ENCODE measurements at regions not wholly inside any gene's neighbourhood (a gene's known extent, or its start where the extent isn't known, plus 50 kb on each side); places are given as distances from the start of the nearest gene placed in this dataset.
A peak's percentile ranks its signal among the peaks of the same experiment; 100 is the strongest.

GRCh38 chr10:128851726-128852125 is 615.3 kb upstream of the MGMT start:
- no peaks in the 10 kb centered on the region for H3K27me3 ChIP-seq (ENCODE audit: insufficient read depth in 3 of 3, low read length in 2 of 3)
- ATAC-seq (no peak), DNase-seq (no peak)
- no peak overlapping the region for H3K4me3 ChIP-seq
- H3K9me3 ChIP-seq = no peaks in the 10 kb centered on the region
- no peak for TF ChIP-seq CTCF (IDR thresholded peaks at IDR 0.05)
- no peak overlapping the region for H3K27ac ChIP-seq
- intact Hi-C loops (cut with DNase I) = loop anchor here in 1 of 2 donors (10.0 kb wide), 1 partner anchor 217 kb away; no protein-coding TSS in a partner anchor
- peaks cover 3% of the 10 kb centered on the region for H3K4me1 ChIP-seq
- WGBS, 3 donors = 66 to 72% (median 68%) methylated on average over 7 of the region's 7 CpGs
- H3K36me3 ChIP-seq (ENCODE audit: insufficient read depth in 1 of 2, low read depth in 1 of 2) = no peaks in the 10 kb centered on the region

- Histone ChIP-seq H3K4me1 (peaks cover 3% of the 10 kb centered on the region), H3K27me3 (ENCODE audit: insufficient read depth in 3 of 3, low read length in 2 of 3) (no peaks in the 10 kb centered on the region), H3K36me3 (ENCODE audit: insufficient read depth in 1 of 2, low read depth in 1 of 2) (no peaks in the 10 kb centered on the region), H3K9me3 (no peaks in the 10 kb centered on the region), H3K4me3 (no peak overlapping the region), H3K27ac (no peak overlapping the region)
- ATAC-seq (no peak), DNase-seq (no peak)
- 94 to 95% (median 94%) methylated on average over 11 of the region's 11 CpGs for WGBS, 3 donors
- no peak for TF ChIP-seq CTCF (IDR thresholded peaks at IDR 0.05)
- intact Hi-C loops (cut with DNase I) = loop anchor here in 1 of 2 donors (10.0 kb wide), 1 partner anchor 218 kb away; no protein-coding TSS in a partner anchor
Observed at GRCh38 chr10:128852449-128852848, 614.6 kb upstream of the MGMT start.

GRCh38 chr10:128852902-128853301 is 614.1 kb upstream of the MGMT start:
- DNase-seq (no peak), ATAC-seq (no peak)
- H3K27ac ChIP-seq = no peak overlapping the region
- 83 to 87% (median 87%) methylated on average over 6 of the region's 6 CpGs for WGBS, 3 donors
- no peaks in the 10 kb centered on the region for H3K27me3 ChIP-seq (ENCODE audit: insufficient read depth in 3 of 3, low read length in 2 of 3)
- no peaks in the 10 kb centered on the region for H3K36me3 ChIP-seq (ENCODE audit: insufficient read depth in 1 of 2, low read depth in 1 of 2)
- H3K4me3 ChIP-seq = no peak overlapping the region
- no peaks in the 10 kb centered on the region for H3K9me3 ChIP-seq
- peaks cover 3% of the 10 kb centered on the region for H3K4me1 ChIP-seq
- TF ChIP-seq CTCF (IDR thresholded peaks at IDR 0.05) = no peak
- intact Hi-C loops (cut with DNase I) = loop anchor here in 1 of 2 donors (10.0 kb wide), 1 partner anchor 218 kb away; no protein-coding TSS in a partner anchor

- no peak for ATAC-seq
- DNase-seq = no peak
- H3K4me1 ChIP-seq = peaks cover 3% of the 10 kb centered on the region
- H3K36me3 ChIP-seq (ENCODE audit: insufficient read depth in 1 of 2, low read depth in 1 of 2) = no peaks in the 10 kb centered on the region
- H3K4me3 ChIP-seq = no peak overlapping the region
- intact Hi-C loops (cut with DNase I) = loop anchor here in 1 of 2 donors (10.0 kb wide), 1 partner anchor 219 kb away; no protein-coding TSS in a partner anchor
- H3K9me3 ChIP-seq = no peaks in the 10 kb centered on the region
- WGBS, 3 donors = 86 to 93% (median 90%) methylated on average over 8 of the region's 8 CpGs
- no peak overlapping the region for H3K27ac ChIP-seq
- no peaks in the 10 kb centered on the region for H3K27me3 ChIP-seq (ENCODE audit: insufficient read depth in 3 of 3, low read length in 2 of 3)
- TF ChIP-seq CTCF (IDR thresholded peaks at IDR 0.05) = no peak
Observed at GRCh38 chr10:128853537-128853936, 613.5 kb upstream of the MGMT start.

- peak overlapping the region; percentile 33 for H3K27ac ChIP-seq
- TF ChIP-seq CTCF (IDR thresholded peaks at IDR 0.05) = no peak
- H3K9me3 ChIP-seq = no peaks in the 10 kb centered on the region
- no peaks in the 10 kb centered on the region for H3K27me3 ChIP-seq (ENCODE audit: insufficient read depth in 3 of 3, low read length in 2 of 3)
- H3K4me3 ChIP-seq = no peak overlapping the region
- intact Hi-C loops (cut with DNase I) = loop anchor here in 1 of 2 donors (10.0 kb wide), 1 partner anchor 219 kb away; no protein-coding TSS in a partner anchor
- peaks cover 3% of the 10 kb centered on the region for H3K4me1 ChIP-seq
- no peak for DNase-seq
- H3K36me3 ChIP-seq (ENCODE audit: insufficient read depth in 1 of 2, low read depth in 1 of 2) = no peaks in the 10 kb centered on the region
- 97 to 100% (median 100%) methylated on average over 1 of the region's 1 CpG for WGBS, 3 donors
- no peak for ATAC-seq
Observed at GRCh38 chr10:128854204-128854603, 612.8 kb upstream of the MGMT start.
